HepG2 (cell line): ENCODE measurements at regions not wholly inside any gene's neighbourhood (a gene's known extent, or its start where the extent isn't known, plus 50 kb on each side); places are given as distances from the start of the nearest gene placed in this dataset.

Experiments used
- ATAC-seq: fragments of 200-7000 bp; cut with Tn5 transposase; 3 replicates; pipeline ENCODE4 v1.9.1; 2020; ENCODE audit warnings: mild to moderate bottlenecking, moderate library complexity
- BruUV-seq: library from RNA; stranded (reverse); fragments of 400-500 nt; replicated peaks from 2 replicates; lab custom pipeline; 2021; lab: Mats Ljungman, UMichigan
- CTCF ChIA-PET: fragments of 300-600 bp; formaldehyde crosslinking; extraction: SDS; loops from one replicate; lab custom pipeline; 2021; ENCODE audit warnings: low total read pairs, inconsistent platforms, low intra/inter-chr PET ratio; lab: Yijun Ruan, JAX
- POLR2A ChIA-PET: fragments of 350-600 bp; sonication (Branson Sonifier 250); formaldehyde crosslinking; loops from one replicate; lab custom pipeline; 2020; ENCODE audit warnings: antibody characterized with exemption, inconsistent platforms; lab: Yijun Ruan, JAX
- DNase-seq: peaks from one replicate; pipeline ENCODE4 v3.0.0-alpha.2; 2015; ENCODE audit warnings: low spot score
- FAIRE-seq: peaks from 3 replicates; lab custom pipeline; 2011; peaks lifted over from hg19 to GRCh38; lab: Jason Lieb, UNC
- H2AFZ ChIP-seq: one replicate; pipeline ENCODE4 v1.6.1; 2011; ENCODE audit warnings: low read length, inconsistent platforms
- H3K27ac ChIP-seq: fragments of 300-600 bp; 3 replicates; pipeline ENCODE4 v1.8.0; 2011; ENCODE audit warnings: mixed run types, mild to moderate bottlenecking, mixed read lengths, low read length, inconsistent platforms; ENCODE audit not compliant: insufficient read depth; ENCODE audit errors: extremely low read length
- H3K27me3 ChIP-seq, 2 experiments: fragments of 200-600 bp in 1 of 2; 2 replicates in 1 of 2; 3 replicates in 1 of 2; pipeline versions ENCODE4 v1.6.0 to v1.8.0; 2011; ENCODE audit warnings: low read length in 2 of 2, mild to moderate bottlenecking in 2 of 2, moderate library complexity in 2 of 2, inconsistent platforms in 1 of 2; ENCODE audit not compliant: insufficient read depth in 2 of 2, control insufficient read depth in 1 of 2
- H3K36me3 ChIP-seq, 2 experiments: fragments of 200-600 bp in 1 of 2; replicated peaks in 1 of 2; 2 replicates in 1 of 2; 3 replicates in 1 of 2; pipeline versions ENCODE4 v1.5.1 to v1.8.0; 2011; ENCODE audit warnings: low read length in 2 of 2, inconsistent platforms in 1 of 2; ENCODE audit not compliant: insufficient read depth in 2 of 2, control insufficient read depth in 1 of 2
- H3K4me1 ChIP-seq: 2 replicates; pipeline ENCODE4 v1.5.1; 2012; ENCODE audit warnings: low read length, inconsistent platforms; ENCODE audit not compliant: insufficient read depth
- H3K4me2 ChIP-seq: 2 replicates; pipeline ENCODE4 v1.6.0; 2011; ENCODE audit warnings: low read depth, low read length, inconsistent platforms
- H3K4me3 ChIP-seq, 3 experiments: fragments of 200-600 bp in 1 of 3; sonication (generic), shearing (Covaris generic) in 1 of 3; replicated peaks in 1 of 3; 2 replicates each; pipeline ENCODE4 v1.5.1; 2011 to 2016; ENCODE audit warnings: low read length in 3 of 3, inconsistent platforms in 2 of 3, low read depth in 2 of 3, mild to moderate bottlenecking in 2 of 3, control low read depth in 1 of 3, mixed read lengths in 1 of 3; ENCODE audit not compliant: insufficient read depth in 1 of 3
- H3K79me2 ChIP-seq: one replicate; pipeline ENCODE4 v1.6.1; 2011; ENCODE audit warnings: low read length, inconsistent platforms; ENCODE audit not compliant: insufficient read depth
- H3K9ac ChIP-seq: 2 replicates; pipeline ENCODE4 v1.6.0; 2011; ENCODE audit warnings: mild to moderate bottlenecking, low read depth, low read length, inconsistent platforms; ENCODE audit not compliant: insufficient read depth
- H3K9me3 ChIP-seq: 2 replicates; pipeline ENCODE4 v1.5.1; 2012; ENCODE audit warnings: mild to moderate bottlenecking, low read length
- H4K20me1 ChIP-seq: 2 replicates; pipeline ENCODE4 v1.6.0; 2011; ENCODE audit warnings: inconsistent platforms, mild to moderate bottlenecking, low read length, moderate library complexity; ENCODE audit not compliant: insufficient read depth
- GZF1 ChIP-seq: sonication (generic); formaldehyde crosslinking; IDR thresholded peaks from 2 replicates; pipeline ENCODE4 v1.5.1; 2020; ENCODE audit warnings: mild to moderate bottlenecking, missing genetic modification reagents
- HMGA1 ChIP-seq: sonication (generic); formaldehyde crosslinking; conservative IDR thresholded peaks from 2 replicates; pipeline ENCODE4 v1.4.0; 2020; ENCODE audit warnings: missing genetic modification reagents
- ZNF329 ChIP-seq: sonication (generic); formaldehyde crosslinking; IDR thresholded peaks from 2 replicates; pipeline ENCODE4 v1.9.0; 2021; ENCODE audit warnings: low read depth, mild to moderate bottlenecking, missing genetic modification reagents
- ZNF598 ChIP-seq: sonication (generic); formaldehyde crosslinking; IDR thresholded peaks from 2 replicates; pipeline ENCODE4 v1.5.1; 2020; ENCODE audit warnings: mild to moderate bottlenecking, missing genetic modification reagents, borderline replicate concordance
- ZNF652 ChIP-seq: IDR thresholded peaks from 2 replicates; pipeline ENCODE4 v1.6.1; 2016; ENCODE audit warnings: low read depth, borderline replicate concordance
- ZNF672 ChIP-seq: sonication (generic); formaldehyde crosslinking; IDR thresholded peaks from 2 replicates; pipeline ENCODE4 v1.8.1; 2022; ENCODE audit warnings: missing genetic modification reagents
- ZNF766 ChIP-seq: sonication (generic); formaldehyde crosslinking; IDR thresholded peaks from 2 replicates; pipeline ENCODE4 v1.5.0; 2020; ENCODE audit warnings: missing genetic modification reagents, borderline replicate concordance
- WGBS: methylation state at CpG from one replicate; pipeline ENCODE4 v1.1.6; 2017; ENCODE audit warnings: low lambda C conversion rate; 5-methylcytosine and 5-hydroxymethylcytosine counted together
- in situ Hi-C: cut with HindIII; loops from 2 replicates; pipeline ENCODE4 v1.10.0; 2017; ENCODE audit warnings: low pct_unique_long_range_greater_than_20kb; ENCODE audit not compliant: extremely low pct_ligation_motif_present
- intact Hi-C: fragments of 100-400 bp; cut with micrococcal nuclease; formaldehyde crosslinking; loops from one replicate; pipeline ENCODE4 v1.10.0; 2022; ENCODE audit not compliant: unreplicated experiment
- TF ChIP-seq, protein P1 (sequence below): sonication (generic); formaldehyde crosslinking; IDR thresholded peaks from 2 replicates; pipeline ENCODE4 v1.4.0; 2020; ENCODE audit warnings: mild to moderate bottlenecking, low read depth, missing genetic modification reagents
- TF ChIP-seq, protein P2 (sequence below): sonication (generic); formaldehyde crosslinking; IDR thresholded peaks from 2 replicates; pipeline ENCODE4 v1.5.1; 2020; ENCODE audit warnings: missing genetic modification reagents, mild to moderate bottlenecking, borderline replicate concordance
- TF ChIP-seq, protein P3 (sequence below): sonication (generic); formaldehyde crosslinking; conservative IDR thresholded peaks from 2 replicates; pipeline ENCODE4 v1.4.0; 2020; ENCODE audit warnings: missing genetic modification reagents

DNA sequence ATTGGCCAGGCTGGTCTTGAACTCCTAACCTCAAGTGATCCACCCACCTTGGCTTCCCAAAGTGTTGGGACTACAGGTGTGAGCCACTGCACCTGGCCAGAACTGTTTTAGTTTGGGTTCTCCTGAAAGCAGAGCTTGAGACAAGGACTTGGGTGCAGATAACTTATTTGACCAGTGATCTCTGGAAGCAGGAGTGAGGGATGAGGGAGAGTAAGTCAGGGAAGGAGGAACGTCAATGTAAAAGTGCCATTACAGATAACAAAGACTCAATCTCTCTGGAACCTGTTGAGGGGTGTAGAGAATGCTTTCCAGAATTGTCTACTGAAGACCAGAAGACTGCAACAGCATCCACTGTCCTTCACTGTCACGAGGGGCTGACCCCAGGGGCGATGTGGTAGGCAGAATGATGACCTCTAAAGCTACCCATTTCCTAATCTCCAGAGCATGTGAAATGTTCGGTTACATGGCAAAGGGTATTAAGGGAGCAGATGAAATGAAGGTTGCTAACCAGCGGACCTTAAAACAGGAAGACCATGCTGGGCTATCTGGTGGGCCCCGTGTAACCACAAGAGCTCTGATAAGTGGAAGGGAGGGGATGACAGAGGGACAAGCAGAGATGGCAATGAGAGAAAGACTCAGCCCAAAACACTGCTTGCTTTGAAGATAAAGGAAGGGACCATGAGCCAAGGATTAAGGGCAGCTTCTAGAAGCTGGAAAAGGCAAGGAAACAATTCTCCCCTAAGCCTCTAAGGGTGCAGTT is 207.8 kb downstream of the RBM19 start (continued):
- TF ChIP-seq, protein P1, sequence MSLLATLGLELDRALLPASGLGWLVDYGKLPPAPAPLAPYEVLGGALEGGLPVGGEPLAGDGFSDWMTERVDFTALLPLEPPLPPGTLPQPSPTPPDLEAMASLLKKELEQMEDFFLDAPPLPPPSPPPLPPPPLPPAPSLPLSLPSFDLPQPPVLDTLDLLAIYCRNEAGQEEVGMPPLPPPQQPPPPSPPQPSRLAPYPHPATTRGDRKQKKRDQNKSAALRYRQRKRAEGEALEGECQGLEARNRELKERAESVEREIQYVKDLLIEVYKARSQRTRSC (CRISPR knock-in tag) = no peak
- TF ChIP-seq ZNF766 (CRISPR knock-in tag) = no peak
- no peak for TF ChIP-seq HMGA1 (CRISPR knock-in tag)
- TF ChIP-seq ZNF652 (CRISPR knock-in tag) = no peak

DNA sequence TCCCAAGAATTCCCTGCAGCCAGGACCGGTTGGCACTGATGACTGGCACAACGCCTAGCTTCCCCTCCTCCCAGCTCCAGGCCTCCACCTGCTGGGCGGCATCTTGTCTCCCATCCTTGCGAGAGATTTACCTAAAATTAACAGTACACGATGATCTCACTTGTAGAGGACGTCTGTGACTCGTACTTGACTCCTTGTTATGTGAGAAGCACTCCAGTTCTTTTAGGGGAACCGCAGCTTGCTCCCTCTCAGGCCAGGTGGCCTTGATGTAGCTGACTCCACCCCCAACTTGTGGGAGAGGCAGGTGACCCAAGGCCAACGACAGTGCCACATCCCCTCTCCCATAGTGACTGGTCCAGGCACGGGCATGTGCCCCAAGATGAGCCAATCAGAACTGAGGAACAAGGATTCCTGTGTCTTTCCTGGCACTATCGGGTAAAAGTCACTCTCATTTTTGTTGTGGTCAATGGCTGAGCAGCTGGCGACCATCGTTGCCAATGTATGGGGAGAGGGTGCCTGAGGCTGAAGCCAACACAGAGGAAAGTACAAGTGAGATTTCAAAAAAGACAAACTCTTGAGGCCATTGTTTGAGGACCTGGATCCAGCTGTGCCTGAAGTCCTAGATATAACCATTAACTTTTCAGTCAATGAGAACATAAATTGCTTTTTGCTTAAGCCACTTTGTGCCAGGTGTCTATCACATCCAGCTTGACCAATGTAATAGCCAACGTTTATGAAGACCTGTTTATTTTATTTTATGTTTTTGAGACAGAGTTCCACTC is 208.7 kb downstream of the RBM19 start:
- H3K27ac ChIP-seq = no peak overlapping the region
- H3K27me3 ChIP-seq = no peaks in the 10 kb centered on the region
- ATAC-seq (no peak; the same call in 2 of the 3 replicates), DNase-seq (no peak), FAIRE-seq (no peak)
- CTCF ChIA-PET = no interaction called here
- POLR2A ChIA-PET = interaction anchor here (1.2 kb wide), 1 partner anchor 9 kb away, joined by 5 read pairs; no protein-coding TSS in a partner anchor
- H3K9me3 ChIP-seq = no peaks in the 10 kb centered on the region
- no peaks in the 10 kb centered on the region for H3K79me2 ChIP-seq
- peaks cover 14% of the 10 kb centered on the region for H3K4me1 ChIP-seq
- no peaks in the 10 kb centered on the region for H4K20me1 ChIP-seq
- no peaks in the 10 kb centered on the region for H3K36me3 ChIP-seq
- in situ Hi-C loops = no loop called here
- H3K4me3 ChIP-seq = no peak overlapping the region
- H3K4me2 ChIP-seq = no peak overlapping the region
- H2AFZ ChIP-seq = no peak overlapping the region
- no peak for TF ChIP-seq GZF1
- TF ChIP-seq, protein P2, sequence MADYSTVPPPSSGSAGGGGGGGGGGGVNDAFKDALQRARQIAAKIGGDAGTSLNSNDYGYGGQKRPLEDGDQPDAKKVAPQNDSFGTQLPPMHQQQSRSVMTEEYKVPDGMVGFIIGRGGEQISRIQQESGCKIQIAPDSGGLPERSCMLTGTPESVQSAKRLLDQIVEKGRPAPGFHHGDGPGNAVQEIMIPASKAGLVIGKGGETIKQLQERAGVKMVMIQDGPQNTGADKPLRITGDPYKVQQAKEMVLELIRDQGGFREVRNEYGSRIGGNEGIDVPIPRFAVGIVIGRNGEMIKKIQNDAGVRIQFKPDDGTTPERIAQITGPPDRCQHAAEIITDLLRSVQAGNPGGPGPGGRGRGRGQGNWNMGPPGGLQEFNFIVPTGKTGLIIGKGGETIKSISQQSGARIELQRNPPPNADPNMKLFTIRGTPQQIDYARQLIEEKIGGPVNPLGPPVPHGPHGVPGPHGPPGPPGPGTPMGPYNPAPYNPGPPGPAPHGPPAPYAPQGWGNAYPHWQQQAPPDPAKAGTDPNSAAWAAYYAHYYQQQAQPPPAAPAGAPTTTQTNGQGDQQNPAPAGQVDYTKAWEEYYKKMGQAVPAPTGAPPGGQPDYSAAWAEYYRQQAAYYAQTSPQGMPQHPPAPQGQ = no peak
- peak; percentile 95 for TF ChIP-seq ZNF329 (CRISPR knock-in tag)
- no peak for TF ChIP-seq ZNF672 (CRISPR knock-in tag)
- TF ChIP-seq, protein P3, sequence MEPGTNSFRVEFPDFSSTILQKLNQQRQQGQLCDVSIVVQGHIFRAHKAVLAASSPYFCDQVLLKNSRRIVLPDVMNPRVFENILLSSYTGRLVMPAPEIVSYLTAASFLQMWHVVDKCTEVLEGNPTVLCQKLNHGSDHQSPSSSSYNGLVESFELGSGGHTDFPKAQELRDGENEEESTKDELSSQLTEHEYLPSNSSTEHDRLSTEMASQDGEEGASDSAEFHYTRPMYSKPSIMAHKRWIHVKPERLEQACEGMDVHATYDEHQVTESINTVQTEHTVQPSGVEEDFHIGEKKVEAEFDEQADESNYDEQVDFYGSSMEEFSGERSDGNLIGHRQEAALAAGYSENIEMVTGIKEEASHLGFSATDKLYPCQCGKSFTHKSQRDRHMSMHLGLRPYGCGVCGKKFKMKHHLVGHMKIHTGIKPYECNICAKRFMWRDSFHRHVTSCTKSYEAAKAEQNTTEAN (CRISPR knock-in tag) = no peak
- TF ChIP-seq ZNF598 (CRISPR knock-in tag) = no peak
- no TSS peak for BruUV-seq
- no peak overlapping the region for H3K9ac ChIP-seq
- intact Hi-C loops = no loop called here
- 60% methylated on average over 14 of the region's 14 CpGs for WGBS
